Urinary bladder (tissue), 3 donors: ENCODE measurements at regions not wholly inside any gene's neighbourhood (a gene's known extent, or its start where the extent isn't known, plus 50 kb on each side); places are given as distances from the start of the nearest gene placed in this dataset.

Experiments used
- DNase-seq: peaks from one replicate; pipeline ENCODE4 v3.0.0-alpha.2; 2015; ENCODE audit errors: extremely low spot score
- H3K27ac ChIP-seq: one replicate; pipeline ENCODE4 v1.5.1; 2013; ENCODE audit warnings: low read depth, mild to moderate bottlenecking, moderate library complexity
- H3K36me3 ChIP-seq: one replicate; pipeline ENCODE4 v1.6.1; 2013; ENCODE audit warnings: mild to moderate bottlenecking, moderate library complexity; ENCODE audit not compliant: insufficient read depth
- H3K4me1 ChIP-seq: one replicate; pipeline ENCODE4 v1.6.1; 2013; ENCODE audit warnings: mild to moderate bottlenecking, moderate library complexity; ENCODE audit not compliant: insufficient read depth
- H3K4me3 ChIP-seq: one replicate; pipeline ENCODE4 v1.5.1; 2013; ENCODE audit warnings: low read depth, low read length
- WGBS: extraction: QIAGEN DNeasy Blood & Tissue Kit; methylation state at CpG from one replicate; pipeline ENCODE4 v1.1.7; 2013; 5-methylcytosine and 5-hydroxymethylcytosine counted together
- donor health status: healthy with polysubstance abuse.
- donor health status: healthy.

- 89% methylated on average over 26 of the region's 26 CpGs for WGBS
Measured at GRCh38 chr5:26569241-26569928, 469.0 kb downstream of the CDH9 start.

GRCh38 chr5:26568316-26568715 lies 470.1 kb downstream of the CDH9 start:
- no peaks in the 10 kb centered on the region for H3K36me3 ChIP-seq
- no peak overlapping the region for H3K27ac ChIP-seq
- WGBS = 84% methylated on average over 9 of the region's 9 CpGs
- H3K4me1 ChIP-seq = no peaks in the 10 kb centered on the region
- no peak for DNase-seq
- no peak overlapping the region for H3K4me3 ChIP-seq

More at GRCh38 chr5:26569241-26569928, 469.0 kb downstream of the CDH9 start:
- Histone ChIP-seq H3K27ac (no peak overlapping the region), H3K4me3 (no peak overlapping the region), H3K36me3 (no peaks in the 10 kb centered on the region), H3K4me1 (no peaks in the 10 kb centered on the region)
- no peak for DNase-seq

- no peaks in the 10 kb centered on the region for H3K4me1 ChIP-seq
- no peak overlapping the region for H3K27ac ChIP-seq
- no peak for DNase-seq
- no peaks in the 10 kb centered on the region for H3K36me3 ChIP-seq
- no peak overlapping the region for H3K4me3 ChIP-seq
- 89% methylated on average over 2 of the region's 2 CpGs for WGBS
Measured at GRCh38 chr5:26563979-26564378, 474.4 kb downstream of the CDH9 start.

GRCh38 chr5:26553079-26553478 lies 485.3 kb downstream of the CDH9 start:
- no peaks in the 10 kb centered on the region for H3K36me3 ChIP-seq
- no peak overlapping the region for H3K4me3 ChIP-seq
- no peak for DNase-seq
- H3K4me1 ChIP-seq = no peaks in the 10 kb centered on the region
- WGBS = 70% methylated on average over 2 of the region's 2 CpGs
- no peak overlapping the region for H3K27ac ChIP-seq

- no peak overlapping the region for H3K4me3 ChIP-seq
- 82% methylated on average over 1 of the region's 1 CpG for WGBS
- no peak overlapping the region for H3K27ac ChIP-seq
- no peaks in the 10 kb centered on the region for H3K4me1 ChIP-seq
- H3K36me3 ChIP-seq = no peaks in the 10 kb centered on the region
- no peak for DNase-seq
Measured at GRCh38 chr5:26543987-26544386, 494.4 kb downstream of the CDH9 start.

- no peaks in the 10 kb centered on the region for H3K4me1 ChIP-seq
- no peak overlapping the region for H3K4me3 ChIP-seq
- H3K36me3 ChIP-seq = no peaks in the 10 kb centered on the region
- 93% methylated on average over 1 of the region's 1 CpG for WGBS
- no peak for DNase-seq
- no peak overlapping the region for H3K27ac ChIP-seq
Measured at GRCh38 chr5:26538226-26538625, 500.2 kb downstream of the CDH9 start.

- H3K27ac ChIP-seq = no peak overlapping the region
- H3K4me1 ChIP-seq = no peaks in the 10 kb centered on the region
- no peaks in the 10 kb centered on the region for H3K36me3 ChIP-seq
- no peak for DNase-seq
- 46% methylated on average over 3 of the region's 3 CpGs for WGBS
- H3K4me3 ChIP-seq = no peak overlapping the region
Measured at GRCh38 chr5:26535215-26535614, 503.2 kb downstream of the CDH9 start.

- no peak overlapping the region for H3K4me3 ChIP-seq
- no peak for DNase-seq
- 78% methylated on average over 2 of the region's 2 CpGs for WGBS
- no peaks in the 10 kb centered on the region for H3K4me1 ChIP-seq
- no peak overlapping the region for H3K27ac ChIP-seq
- H3K36me3 ChIP-seq = no peaks in the 10 kb centered on the region
Measured at GRCh38 chr5:26530305-26530704, 508.1 kb downstream of the CDH9 start.

- H3K4me1 ChIP-seq = no peaks in the 10 kb centered on the region
- no peak overlapping the region for H3K4me3 ChIP-seq
- no peak for DNase-seq
- no peak overlapping the region for H3K27ac ChIP-seq
- 53% methylated on average over 3 of the region's 3 CpGs for WGBS
- no peaks in the 10 kb centered on the region for H3K36me3 ChIP-seq
Measured at GRCh38 chr5:26519245-26519644, 519.1 kb downstream of the CDH9 start.

- H3K4me3 ChIP-seq = no peak overlapping the region
- no peak overlapping the region for H3K27ac ChIP-seq
- H3K36me3 ChIP-seq = no peaks in the 10 kb centered on the region
- no peak for DNase-seq
- no peaks in the 10 kb centered on the region for H3K4me1 ChIP-seq
- 66% methylated on average over 5 of the region's 5 CpGs for WGBS
Measured at GRCh38 chr5:26518065-26518464, 520.3 kb downstream of the CDH9 start.

GRCh38 chr5:26498972-26499371 lies 539.4 kb downstream of the CDH9 start:
- H3K4me3 ChIP-seq = no peak overlapping the region
- no peak overlapping the region for H3K27ac ChIP-seq
- H3K4me1 ChIP-seq = no peaks in the 10 kb centered on the region
- WGBS = 73% methylated on average over 5 of the region's 5 CpGs
- no peak for DNase-seq
- H3K36me3 ChIP-seq = no peaks in the 10 kb centered on the region

GRCh38 chr5:26495437-26495836 lies 542.9 kb downstream of the CDH9 start:
- 56% methylated on average over 2 of the region's 2 CpGs for WGBS
- Histone ChIP-seq H3K4me1 (no peaks in the 10 kb centered on the region), H3K4me3 (no peak overlapping the region), H3K36me3 (no peaks in the 10 kb centered on the region), H3K27ac (no peak overlapping the region)
- no peak for DNase-seq

- Histone ChIP-seq H3K4me3 (no peak overlapping the region), H3K4me1 (no peaks in the 10 kb centered on the region), H3K27ac (no peak overlapping the region), H3K36me3 (no peaks in the 10 kb centered on the region)
- 88% methylated on average over 2 of the region's 2 CpGs for WGBS
- DNase-seq = no peak
Measured at GRCh38 chr5:26492906-26493459, 545.4 kb downstream of the CDH9 start.

GRCh38 chr5:26487553-26487952 lies 550.8 kb downstream of the CDH9 start:
- Histone ChIP-seq H3K4me1 (no peaks in the 10 kb centered on the region), H3K27ac (no peak overlapping the region), H3K4me3 (no peak overlapping the region), H3K36me3 (no peaks in the 10 kb centered on the region)
- DNase-seq = no peak
- WGBS = 94% methylated on average over 3 of the region's 3 CpGs
